ENCODE measurements at regions not wholly inside any gene's neighbourhood (a gene's known extent, or its start where the extent isn't known, plus 50 kb on each side); places are given as distances from the start of the nearest gene placed in this dataset.

- DNase-seq (no peak), ATAC-seq (no peak)
- intact Hi-C loops (cut with micrococcal nuclease) = no loop called here
Measured at GRCh38 chr10:52437205-52437646, 123.1 kb downstream of the DKK1 start.

- intact Hi-C loops (cut with micrococcal nuclease) = no loop called here
- DNase-seq (no peak), ATAC-seq (no peak)
Measured at GRCh38 chr10:52438119-52438518, 124.0 kb downstream of the DKK1 start.

GRCh38 chr10:52440612-52441285, 126.7 kb downstream of the DKK1 start:
- ATAC-seq (no peak), DNase-seq (no peak)
- intact Hi-C loops (cut with micrococcal nuclease) = no loop called here

GRCh38 chr10:52442576-52442975, 128.5 kb downstream of the DKK1 start:
- intact Hi-C loops (cut with micrococcal nuclease) = no loop called here
- ATAC-seq = no peak
- DNase-seq = no peak

- intact Hi-C loops (cut with micrococcal nuclease) = no loop called here
- ATAC-seq (peak; percentile 82), DNase-seq (no peak)
Measured at GRCh38 chr10:52443419-52444388, 129.6 kb downstream of the DKK1 start.

GRCh38 chr10:52446391-52446790, 132.3 kb downstream of the DKK1 start:
- ATAC-seq (no peak), DNase-seq (no peak)
- intact Hi-C loops (cut with micrococcal nuclease) = no loop called here

- DNase-seq = no peak
Measured at GRCh38 chr10:52447931-52448353, 133.9 kb downstream of the DKK1 start.

GRCh38 chr10:52450762-52451291, 136.7 kb downstream of the DKK1 start:
- ATAC-seq = no peak
- no peak for DNase-seq
- intact Hi-C loops (cut with micrococcal nuclease) = no loop called here

More at GRCh38 chr10:52447931-52448353, 133.9 kb downstream of the DKK1 start:
- intact Hi-C loops (cut with micrococcal nuclease) = no loop called here
- ATAC-seq = no peak

GRCh38 chr10:52451817-52452216, 137.7 kb downstream of the DKK1 start:
- DNase-seq (no peak), ATAC-seq (no peak)
- intact Hi-C loops (cut with micrococcal nuclease) = no loop called here

GRCh38 chr10:52452600-52453493, 138.8 kb downstream of the DKK1 start:
- DNase-seq (no peak), ATAC-seq (peak; percentile 65)
- intact Hi-C loops (cut with micrococcal nuclease) = no loop called here

GRCh38 chr10:52453501-52453900, 139.4 kb downstream of the DKK1 start:
- no peak for ATAC-seq
- intact Hi-C loops (cut with micrococcal nuclease) = no loop called here

GRCh38 chr10:52454491-52454890, 140.4 kb downstream of the DKK1 start:
- DNase-seq = no peak
- ATAC-seq = no peak
- intact Hi-C loops (cut with micrococcal nuclease) = no loop called here

More at GRCh38 chr10:52453501-52453900, 139.4 kb downstream of the DKK1 start:
- no peak for DNase-seq

GRCh38 chr10:52455098-52455497, 141.0 kb downstream of the DKK1 start:
- ATAC-seq = no peak
- DNase-seq = no peak
- intact Hi-C loops (cut with micrococcal nuclease) = no loop called here

- no peak for ATAC-seq
- DNase-seq = no peak
- intact Hi-C loops (cut with micrococcal nuclease) = no loop called here
Measured at GRCh38 chr10:52459097-52459496, 145.0 kb downstream of the DKK1 start.

GRCh38 chr10:52463826-52464225, 149.7 kb downstream of the DKK1 start:
- DNase-seq (no peak), ATAC-seq (no peak)
- intact Hi-C loops (cut with micrococcal nuclease) = no loop called here

GRCh38 chr10:52464368-52465124, 150.5 kb downstream of the DKK1 start:
- DNase-seq = no peak
- ATAC-seq = no peak
- intact Hi-C loops (cut with micrococcal nuclease) = no loop called here

- ATAC-seq (no peak), DNase-seq (no peak)
- intact Hi-C loops (cut with micrococcal nuclease) = no loop called here
Measured at GRCh38 chr10:52465202-52465601, 151.1 kb downstream of the DKK1 start.

GRCh38 chr10:52466464-52466863, 152.4 kb downstream of the DKK1 start:
- intact Hi-C loops (cut with micrococcal nuclease) = no loop called here
- DNase-seq (no peak), ATAC-seq (peak; percentile 30)
